ENCODE measurements at regions not wholly inside any gene's neighbourhood (a gene's known extent, or its start where the extent isn't known, plus 50 kb on each side); places are given as distances from the start of the nearest gene placed in this dataset.

DNA sequence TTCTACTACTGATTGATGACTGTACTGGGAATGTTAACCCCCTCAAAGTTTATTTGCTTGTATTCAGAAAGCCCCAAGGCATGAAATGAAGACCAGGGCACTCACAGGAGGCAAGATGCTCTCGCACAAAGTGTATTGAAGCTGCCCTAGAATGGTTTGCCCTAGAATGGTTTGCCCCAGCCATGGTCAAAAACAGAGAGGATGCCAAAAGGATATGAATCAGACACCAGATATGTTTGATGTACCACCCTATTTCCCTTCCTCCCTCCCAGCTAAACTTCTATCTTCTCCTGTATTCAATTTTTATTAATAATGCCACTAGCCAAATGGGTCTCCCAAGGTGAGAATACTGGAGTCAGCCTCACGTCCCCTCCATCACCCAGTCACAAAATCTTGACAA is 101.3 kb downstream of the TMCO5A start:
- no peaks in the 10 kb centered on the region for H3K36me3 ChIP-seq (ENCODE audit: control insufficient read depth in 2 of 4, insufficient read depth in 4 of 4, low read length in 3 of 4)
- no peak overlapping the region for H2BK5ac ChIP-seq (ENCODE audit: low read depth, low read length)
- H3K4me1 ChIP-seq (replicated peaks in 1 of 4; ENCODE audit: control insufficient read depth in 3 of 4, insufficient read depth in 4 of 4, low read length in 3 of 4) = no peaks in the 10 kb centered on the region
- H4K5ac ChIP-seq (ENCODE audit: insufficient read length, low read depth, low read length) = no peak overlapping the region
- CTCF ChIA-PET (ENCODE audit: partially characterized antibody) = interaction anchor here (1.4 to 1.5 kb wide), 3 partner anchors 10 to 33 kb away, joined by 3 to 4 read pairs (median 4); no protein-coding TSS in a partner anchor
- H3K18ac ChIP-seq (ENCODE audit: extremely low read depth, low read length) = no peak overlapping the region
- TF ChIP-seq, protein P1, sequence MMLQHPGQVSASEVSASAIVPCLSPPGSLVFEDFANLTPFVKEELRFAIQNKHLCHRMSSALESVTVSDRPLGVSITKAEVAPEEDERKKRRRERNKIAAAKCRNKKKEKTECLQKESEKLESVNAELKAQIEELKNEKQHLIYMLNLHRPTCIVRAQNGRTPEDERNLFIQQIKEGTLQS (IDR thresholded peaks at IDR 0.05; ENCODE audit: insufficient read depth, low read depth, low read length) = no peak
- TF ChIP-seq CTBP2 (IDR thresholded peaks at IDR 0.05; ENCODE audit: borderline replicate concordance, insufficient read depth, insufficient read length, low read length) (no peak), SRF (IDR thresholded peaks at IDR 0.05; ENCODE audit: low read depth, low read length) (no peak)
- no peak overlapping the region for H3K4me3 ChIP-seq (ENCODE audit: extremely low read depth in 1 of 4, insufficient read depth in 2 of 4, low read depth in 3 of 4, low read length in 4 of 4)
- no peak overlapping the region for H2BK20ac ChIP-seq (ENCODE audit: low read length)
- no peaks in the 10 kb centered on the region for H3K27me3 ChIP-seq (replicated peaks in 1 of 4; ENCODE audit: control insufficient read depth in 3 of 4, extremely low read depth in 1 of 4, insufficient read depth in 3 of 4, low read length in 3 of 4)
- POLR2A ChIA-PET (ENCODE audit: partially characterized antibody) = interaction anchor here (1.0 to 1.2 kb wide), 2 partner anchors 11 to 21 kb away, joined by 3 read pairs; no protein-coding TSS in a partner anchor
- H2AK5ac ChIP-seq (ENCODE audit: low read depth, low read length) = no peak overlapping the region
- no peaks in the 10 kb centered on the region for H4K20me1 ChIP-seq (replicated peaks in 1 of 2; ENCODE audit: control insufficient read depth in 1 of 2, insufficient read depth in 2 of 2, low read length in 2 of 2)
- H3K79me1 ChIP-seq (ENCODE audit: low read depth, low read length) = no peaks in the 10 kb centered on the region
- no peak overlapping the region for H3K14ac ChIP-seq (ENCODE audit: insufficient read length)
- no peaks in the 10 kb centered on the region for H3K79me2 ChIP-seq (ENCODE audit: control insufficient read depth in 1 of 2, insufficient read depth in 2 of 2, low read length in 2 of 2)
- H3K4me2 ChIP-seq (ENCODE audit: insufficient read depth in 1 of 2, low read depth in 2 of 2, low read length in 2 of 2) = no peak overlapping the region
- no peak overlapping the region for H2BK120ac ChIP-seq (replicated peaks; ENCODE audit: low read depth, low read length)
- H3K56ac ChIP-seq (replicated peaks; ENCODE audit: insufficient read length, low read depth, low read length) = no peak overlapping the region
- WGBS, 2 experiments (ENCODE audit: extremely low coverage in 1 of 2, insufficient coverage in 1 of 2, insufficient read length in 1 of 2, insufficient replicate concordance in 2 of 2, low coverage in 1 of 2, low lambda C conversion rate in 2 of 2, missing lambda C conversion rate in 1 of 2) = 92% methylated on average over 2 of the region's 2 CpGs; no CpG with 5 or more reads in 1 of the 2 experiments
- H4K8ac ChIP-seq (ENCODE audit: extremely low read depth, insufficient read depth, low read length) = no peak overlapping the region
- H3K23ac ChIP-seq (ENCODE audit: insufficient read length) = no peak overlapping the region
- no peaks in the 10 kb centered on the region for H3K23me2 ChIP-seq (ENCODE audit: low read depth, low read length)
- H3K9ac ChIP-seq (replicated peaks in 1 of 4; ENCODE audit: extremely low read depth in 1 of 4, low read depth in 3 of 4, low read length in 3 of 4) = no peak overlapping the region
- H3K9me3 ChIP-seq (ENCODE audit: insufficient read depth in 2 of 2, low read depth in 1 of 2, low read length in 1 of 2) = no peaks in the 10 kb centered on the region
- no peak overlapping the region for H4K91ac ChIP-seq (replicated peaks; ENCODE audit: insufficient read length, low read length)
- no peak for DNase-seq (ENCODE audit: low read depth in 1 of 2, low spot score in 2 of 2)
- H3K4ac ChIP-seq (replicated peaks; ENCODE audit: insufficient read length, low read depth, low read length) = no peak overlapping the region
- H2AFZ ChIP-seq (ENCODE audit: low read length) = no peak overlapping the region
- no peak for FAIRE-seq
- H2BK15ac ChIP-seq (ENCODE audit: low read length) = no peak overlapping the region
- H2BK12ac ChIP-seq (ENCODE audit: low read depth, low read length) = no peak overlapping the region
- no peak overlapping the region for H3K27ac ChIP-seq (ENCODE audit: low read depth, low read length)
